GM19324 (cell line): ENCODE measurements at regions not wholly inside any gene's neighbourhood (a gene's known extent, or its start where the extent isn't known, plus 50 kb on each side); places are given as distances from the start of the nearest gene placed in this dataset.

Experiments
- ATAC-seq: cut with Tn5 transposase; IDR thresholded peaks from one replicate; pipeline ENCODE4 v1.9.1; 2021; ENCODE audit warnings: mild to moderate bottlenecking, moderate library complexity; ENCODE audit not compliant: unreplicated experiment, low FRiP score

GRCh38 chr16:79659344-79659743 lies 58.8 kb upstream of the MAF start:
- ATAC-seq, result no peak

GRCh38 chr16:79658301-79659033 lies 57.9 kb upstream of the MAF start:
- no peak for ATAC-seq

GRCh38 chr16:79656553-79657115 lies 56.1 kb upstream of the MAF start:
- ATAC-seq, result no peak

- ATAC-seq, result no peak
Measured at GRCh38 chr16:79653373-79653891, 52.9 kb upstream of the MAF start.

- no peak for ATAC-seq
Measured at GRCh38 chr16:79651363-79651762, 50.8 kb upstream of the MAF start.
